NCI-H1105 (cell line): ENCODE measurements at regions not wholly inside any gene's neighbourhood (a gene's known extent, or its start where the extent isn't known, plus 50 kb on each side); places are given as distances from the start of the nearest gene placed in this dataset.

ENCODE experiments used
- DNase-seq: peaks from one replicate; lab custom pipeline; 2025; lab: John Stamatoyannopoulos, UW

- DNase-seq, result peak; percentile 23
These were observed 99.6 kb downstream of the LURAP1L start for GRCh38 chr9:12874395-12874794.

DNA sequence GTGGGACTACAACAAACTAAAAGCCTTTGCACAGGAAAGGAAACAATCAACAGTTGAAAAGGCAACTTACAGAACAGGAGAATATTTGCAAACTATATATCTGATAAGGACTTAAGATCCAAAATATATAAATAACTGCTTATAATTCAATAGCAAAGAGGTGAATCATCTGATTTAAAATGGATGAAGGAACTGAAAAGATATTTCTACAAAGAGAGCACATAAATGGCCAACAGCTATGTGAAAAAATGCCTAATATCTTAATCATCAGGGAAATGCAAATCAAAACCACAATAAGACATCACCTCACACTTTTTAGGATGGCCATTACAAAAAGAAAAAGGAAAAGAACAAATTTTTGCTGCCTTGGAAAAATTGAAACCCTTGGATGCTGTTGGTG lies 100.4 kb downstream of the LURAP1L start:
- no peak for DNase-seq

- DNase-seq, result no peak
These were observed 102.1 kb downstream of the LURAP1L start for GRCh38 chr9:12876872-12877271.

DNA sequence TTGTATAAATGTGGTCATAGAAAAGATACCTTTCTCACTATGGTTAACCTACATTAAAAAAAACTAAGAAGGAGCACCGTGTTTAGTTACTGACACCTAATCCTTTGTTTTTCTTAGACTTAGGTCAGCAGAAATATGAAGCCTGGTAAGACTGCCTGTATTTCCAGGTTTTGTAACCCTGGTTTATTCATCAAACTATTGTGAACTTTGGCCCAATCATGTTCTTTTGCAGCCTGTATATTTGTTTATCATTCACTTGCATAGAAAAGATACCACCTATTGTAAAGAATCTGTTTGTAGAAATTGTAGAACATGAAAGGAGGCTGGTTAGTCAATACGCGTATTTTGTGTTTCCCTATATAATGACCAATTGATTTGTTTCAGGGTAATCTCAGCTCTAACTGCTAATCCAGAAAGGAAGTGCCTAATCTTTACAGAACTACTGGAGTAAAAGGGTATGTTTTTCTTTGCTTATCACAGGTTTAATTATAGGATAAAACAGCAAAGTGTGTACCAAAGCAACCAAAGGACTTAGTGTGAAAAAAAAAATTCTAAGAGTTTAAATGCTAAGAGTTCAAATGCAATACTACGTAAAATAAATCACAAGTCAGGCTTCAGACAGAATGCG lies 103.6 kb downstream of the LURAP1L start:
- DNase-seq, result no peak

DNA sequence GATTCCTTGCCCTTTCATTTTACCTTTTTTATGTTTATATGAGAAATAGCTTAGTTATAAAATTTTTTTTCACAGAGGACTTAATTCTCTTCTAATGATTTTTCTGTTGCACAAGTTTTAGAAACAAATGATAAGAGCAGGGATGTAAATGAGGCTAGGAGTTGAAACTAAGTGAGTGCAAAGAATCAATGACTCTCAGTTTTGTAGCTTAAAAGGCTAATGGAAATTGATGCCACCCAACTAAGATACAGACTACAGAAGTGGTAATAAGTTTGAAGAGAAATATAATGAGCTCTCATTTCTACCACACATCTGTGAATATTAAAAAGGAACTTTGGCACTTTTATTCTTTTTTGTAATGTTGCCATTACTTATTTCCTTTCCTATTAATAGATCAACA lies 105.1 kb downstream of the LURAP1L start:
- DNase-seq, result no peak

GRCh38 chr9:12880406-12881015 lies 105.7 kb downstream of the LURAP1L start:
- no peak for DNase-seq

GRCh38 chr9:12882430-12882829 lies 107.6 kb downstream of the LURAP1L start:
- no peak for DNase-seq

DNA sequence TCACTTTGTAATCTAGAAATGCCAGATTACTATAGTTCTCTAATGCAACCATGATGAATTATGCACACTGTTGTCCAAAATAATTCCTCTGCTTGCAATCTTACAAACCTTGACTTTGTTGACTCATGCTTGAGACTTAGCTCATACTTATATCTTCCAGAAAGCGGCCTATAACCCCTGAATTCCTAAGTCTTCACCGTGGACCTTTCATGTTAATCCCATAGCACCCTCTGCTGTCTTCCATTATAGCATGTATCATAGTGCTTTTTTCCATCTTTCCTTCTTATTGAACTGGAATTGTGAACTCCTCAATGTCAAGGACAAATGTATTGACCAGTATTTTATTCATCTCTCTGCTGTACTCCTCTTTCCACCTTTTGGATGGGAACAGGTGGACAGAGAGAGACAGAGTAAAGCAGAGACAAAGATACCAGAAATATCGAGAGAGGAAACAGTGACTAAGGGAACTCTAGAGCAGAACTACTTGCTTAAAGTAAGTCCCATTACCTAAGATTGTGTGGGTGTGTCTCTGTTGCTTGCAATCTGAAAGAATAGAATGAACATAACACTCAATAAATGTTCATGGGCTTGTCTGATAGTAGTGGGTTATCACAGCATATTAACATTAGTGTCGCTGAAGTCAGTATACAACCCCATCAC lies 110.0 kb downstream of the LURAP1L start:
- no peak for DNase-seq

- DNase-seq, result no peak
These were observed 114.7 kb downstream of the LURAP1L start for GRCh38 chr9:12889402-12890106.

- DNase-seq, result no peak
These were observed 116.8 kb downstream of the LURAP1L start for GRCh38 chr9:12891588-12891987.

DNA sequence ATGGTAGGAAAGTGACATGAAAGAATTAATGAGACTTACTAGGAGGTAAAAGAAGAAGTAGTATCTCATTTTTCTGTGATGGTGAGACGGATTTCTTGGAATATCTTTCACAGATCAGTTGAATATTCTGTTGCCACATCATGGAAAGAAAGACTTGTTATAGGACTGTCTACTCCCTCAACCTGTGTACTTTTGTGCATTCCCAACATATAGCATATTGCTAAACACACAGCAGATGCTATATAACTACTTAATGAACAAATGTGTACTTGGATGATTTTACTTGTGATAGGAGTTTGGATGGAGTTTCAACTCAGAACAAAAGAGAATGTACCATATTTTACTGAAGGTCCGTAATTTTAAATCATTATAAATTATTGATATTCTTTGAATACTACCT lies 128.5 kb downstream of the LURAP1L start:
- no peak for DNase-seq

DNA sequence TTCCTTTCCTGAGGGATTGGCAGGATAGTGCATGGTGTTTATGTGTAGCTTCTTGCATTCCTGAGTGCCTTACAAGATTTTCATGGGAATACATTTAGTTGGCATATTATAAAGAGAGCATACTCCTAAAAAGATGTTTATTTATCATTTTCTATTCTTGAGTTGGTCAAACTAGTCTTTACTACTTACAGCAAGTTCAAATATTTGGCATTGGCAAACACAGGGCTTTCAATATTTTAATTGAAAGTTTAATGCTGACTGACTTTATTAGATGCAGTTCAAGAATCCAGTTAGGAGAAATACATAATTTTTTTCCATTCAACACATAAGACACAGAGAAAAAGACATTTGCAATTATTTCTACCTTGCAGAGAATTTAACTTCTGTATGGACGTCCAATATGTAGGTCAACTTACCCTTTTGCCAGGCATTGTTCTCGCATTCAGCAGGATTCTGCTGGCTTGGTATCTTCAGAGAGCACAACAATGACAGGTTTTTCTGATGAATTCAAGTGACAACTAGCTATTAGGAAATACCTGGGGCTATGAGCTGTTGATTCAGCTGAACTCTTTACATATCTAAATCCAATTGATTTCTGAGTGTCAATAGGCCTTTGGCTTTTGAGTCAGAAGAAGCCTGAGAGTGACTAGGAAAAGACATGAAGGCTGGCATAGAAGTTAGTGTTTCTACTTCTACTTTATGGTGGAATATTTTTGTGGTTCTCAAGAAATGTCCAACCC lies 129.6 kb downstream of the LURAP1L start:
- no peak for DNase-seq

GRCh38 chr9:12906646-12907045 lies 131.8 kb downstream of the LURAP1L start:
- DNase-seq, result no peak

DNA sequence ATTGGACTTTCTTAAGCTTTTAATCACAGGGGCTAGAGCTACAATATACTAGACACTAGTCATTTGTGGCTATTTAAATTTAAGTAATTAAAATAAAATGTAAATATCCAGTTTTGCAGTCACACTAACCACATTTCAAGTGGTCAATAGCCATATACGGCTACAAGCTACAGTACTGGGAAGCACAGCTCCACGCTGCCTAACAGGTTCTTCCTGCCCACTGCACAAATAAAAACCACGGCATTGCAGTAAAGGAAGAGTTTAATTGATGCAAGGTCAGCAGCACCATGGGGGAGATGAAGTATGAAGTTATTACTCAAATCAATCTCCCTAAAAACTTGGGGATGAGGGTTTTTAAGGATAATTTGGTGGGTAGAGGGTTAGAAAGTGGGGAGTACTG lies 134.1 kb downstream of the LURAP1L start:
- no peak for DNase-seq

DNA sequence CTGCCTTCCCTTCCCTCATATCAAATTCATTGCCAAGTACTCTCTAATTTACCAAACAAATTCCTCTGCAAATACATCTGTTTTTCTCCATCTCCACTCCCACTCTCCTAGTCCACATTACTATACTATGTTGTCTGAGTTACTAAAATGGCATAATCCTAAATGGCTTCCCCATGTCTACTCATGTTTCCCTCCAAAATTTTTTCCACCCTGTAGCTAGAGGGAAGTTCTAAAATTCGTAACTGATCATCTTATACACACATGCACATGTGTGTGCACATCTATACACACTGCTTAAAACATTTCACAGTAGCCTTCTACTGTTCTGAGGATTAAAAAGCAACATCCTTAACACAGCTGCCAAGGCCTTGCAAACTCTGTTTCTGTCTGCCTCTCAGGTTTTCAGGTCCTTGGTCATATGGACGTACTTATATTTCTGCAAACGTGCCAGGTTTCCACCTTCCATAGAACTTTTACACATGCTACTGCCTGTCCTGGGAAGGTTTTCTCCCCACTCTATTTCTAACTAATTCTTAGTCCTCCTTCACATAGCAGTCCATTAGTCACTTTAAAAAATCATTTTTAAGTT lies 140.6 kb downstream of the LURAP1L start:
- DNase-seq, result no peak

- DNase-seq, result no peak
These were observed 141.2 kb downstream of the LURAP1L start for GRCh38 chr9:12916042-12916441.

DNA sequence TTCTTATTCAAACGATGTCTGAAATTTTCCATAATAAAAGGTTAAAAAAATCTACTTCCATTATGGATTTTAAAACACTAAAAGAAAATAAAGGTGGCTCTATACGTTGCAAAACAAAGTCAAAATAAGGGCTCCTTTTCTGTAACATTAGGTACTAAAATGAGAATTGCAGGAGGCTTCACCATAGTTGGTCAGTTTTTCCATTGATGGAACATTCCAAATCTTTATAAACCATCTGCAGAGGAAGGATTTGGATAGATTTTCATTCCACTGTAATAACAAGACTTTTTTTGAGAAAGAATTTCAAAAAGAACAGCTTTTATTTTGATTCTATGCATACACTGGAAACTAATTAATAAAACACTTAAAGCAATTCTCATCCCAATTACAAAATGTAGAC lies 145.6 kb downstream of the LURAP1L start:
- DNase-seq, result no peak

DNA sequence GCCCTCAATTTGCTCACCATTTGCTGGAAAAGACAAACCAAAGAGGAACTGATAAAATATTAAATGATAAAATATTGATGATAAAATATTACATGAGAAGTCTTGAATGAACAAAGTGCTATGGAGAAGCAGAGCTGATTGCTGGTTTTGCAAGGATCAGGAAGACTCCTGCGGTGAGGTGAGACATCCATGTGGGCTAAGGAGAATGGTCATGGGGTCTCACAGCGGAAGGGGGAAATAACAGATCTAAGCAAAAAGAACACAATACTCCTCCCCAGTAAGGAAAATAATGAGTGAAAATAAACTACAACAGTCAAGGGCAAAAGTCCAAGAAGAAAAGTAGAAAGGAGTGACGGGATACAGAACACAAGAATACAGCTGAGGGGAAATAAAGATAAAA lies 146.8 kb downstream of the LURAP1L start:
- DNase-seq, result no peak

DNA sequence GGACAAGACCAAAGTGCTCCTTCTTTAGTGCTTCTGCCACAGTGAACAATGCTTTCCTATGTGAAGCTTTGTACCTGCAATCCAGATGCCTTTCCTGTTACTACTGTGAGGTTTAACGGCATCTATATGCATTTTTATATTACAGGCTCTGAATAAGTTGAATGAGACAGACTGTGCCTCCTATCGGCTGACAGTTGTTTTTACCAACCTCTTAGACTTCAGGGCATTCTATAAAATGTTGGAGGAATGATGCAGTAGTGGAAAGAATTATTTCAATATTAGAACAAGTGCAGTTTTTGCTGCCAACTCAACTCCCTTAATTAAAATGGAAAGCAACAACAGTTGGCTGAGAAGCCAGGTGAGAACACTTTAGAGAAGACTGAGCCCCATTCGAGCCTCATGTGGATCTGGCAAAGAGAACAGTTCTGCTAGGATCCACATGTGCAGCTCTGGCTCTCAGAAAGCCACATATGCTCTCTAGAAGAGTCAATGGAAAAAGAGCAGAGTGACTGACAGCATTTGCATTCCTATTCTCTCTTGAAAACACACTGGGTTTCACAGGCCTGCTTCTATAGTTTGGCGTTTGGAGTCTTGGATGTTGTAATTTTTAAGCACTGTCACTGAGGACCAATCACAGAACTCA lies 147.5 kb downstream of the LURAP1L start:
- no peak for DNase-seq

GRCh38 chr9:12923468-12924009 lies 148.7 kb downstream of the LURAP1L start:
- DNase-seq, result no peak

GRCh38 chr9:12930906-12931305 lies 156.1 kb downstream of the LURAP1L start:
- DNase-seq, result no peak
